ENCODE measurements at regions not wholly inside any gene's neighbourhood (a gene's known extent, or its start where the extent isn't known, plus 50 kb on each side); places are given as distances from the start of the nearest gene placed in this dataset.

GRCh38 chr14:98544174-98544573 lies 727.8 kb downstream of the BCL11B start:
- TF ChIP-seq, protein P1, sequence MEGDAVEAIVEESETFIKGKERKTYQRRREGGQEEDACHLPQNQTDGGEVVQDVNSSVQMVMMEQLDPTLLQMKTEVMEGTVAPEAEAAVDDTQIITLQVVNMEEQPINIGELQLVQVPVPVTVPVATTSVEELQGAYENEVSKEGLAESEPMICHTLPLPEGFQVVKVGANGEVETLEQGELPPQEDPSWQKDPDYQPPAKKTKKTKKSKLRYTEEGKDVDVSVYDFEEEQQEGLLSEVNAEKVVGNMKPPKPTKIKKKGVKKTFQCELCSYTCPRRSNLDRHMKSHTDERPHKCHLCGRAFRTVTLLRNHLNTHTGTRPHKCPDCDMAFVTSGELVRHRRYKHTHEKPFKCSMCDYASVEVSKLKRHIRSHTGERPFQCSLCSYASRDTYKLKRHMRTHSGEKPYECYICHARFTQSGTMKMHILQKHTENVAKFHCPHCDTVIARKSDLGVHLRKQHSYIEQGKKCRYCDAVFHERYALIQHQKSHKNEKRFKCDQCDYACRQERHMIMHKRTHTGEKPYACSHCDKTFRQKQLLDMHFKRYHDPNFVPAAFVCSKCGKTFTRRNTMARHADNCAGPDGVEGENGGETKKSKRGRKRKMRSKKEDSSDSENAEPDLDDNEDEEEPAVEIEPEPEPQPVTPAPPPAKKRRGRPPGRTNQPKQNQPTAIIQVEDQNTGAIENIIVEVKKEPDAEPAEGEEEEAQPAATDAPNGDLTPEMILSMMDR (IDR thresholded peaks at IDR 0.05): no peak
- TF ChIP-seq POLR2A (IDR thresholded peaks at IDR 0.05): no peak
